GM12878 (cell line): ENCODE measurements at regions not wholly inside any gene's neighbourhood (a gene's known extent, or its start where the extent isn't known, plus 50 kb on each side); places are given as distances from the start of the nearest gene placed in this dataset.

Experiments used
- ATAC-seq: fragments of 200-7000 bp; cut with Tn5 transposase; 3 replicates; pipeline ENCODE4 v1.9.1; 2020; ENCODE audit warnings: mild to moderate bottlenecking, moderate library complexity
- BruUV-seq: library from RNA; stranded (reverse); fragments of 400-500 nt; replicated peaks from 2 replicates; lab custom pipeline; 2021; lab: Mats Ljungman, UMichigan
- CTCF ChIA-PET: fragments of 300-600 bp; sonication (Branson Sonifier 250); formaldehyde crosslinking; extraction: SDS; loops from one replicate; lab custom pipeline; 2021; ENCODE audit warnings: inconsistent platforms; lab: Yijun Ruan, JAX
- POLR2A ChIA-PET: fragments of 350-600 bp; formaldehyde crosslinking; extraction: SDS; loops from one replicate; lab custom pipeline; 2021; ENCODE audit warnings: inconsistent platforms; lab: Charles Lee
- RAD21 ChIA-PET: fragments of 300-600 bp; sonication (Branson Sonifier 250); formaldehyde crosslinking; loops from one replicate; lab custom pipeline; 2023; ENCODE audit warnings: antibody characterized with exemption; ENCODE audit not compliant: unreplicated experiment; lab: Charles Lee
- SMC1A ChIA-PET: fragments of 300-600 bp; sonication (Branson Sonifier 250); formaldehyde crosslinking; loops from one replicate; lab custom pipeline; 2023; ENCODE audit not compliant: unreplicated experiment, uncharacterized antibody; lab: Charles Lee
- DNase-seq: peaks from one replicate; pipeline ENCODE4 v3.0.0-alpha.2; 2011; ENCODE audit warnings: low read depth, low spot score
- FAIRE-seq: peaks from 3 replicates; lab custom pipeline; 2011; peaks lifted over from hg19 to GRCh38; lab: Jason Lieb, UNC
- H2AFZ ChIP-seq: 2 replicates; pipeline ENCODE4 v1.6.0; 2011; ENCODE audit warnings: low read depth, low read length, control low read depth; ENCODE audit not compliant: control insufficient read depth
- H3K27ac ChIP-seq: 2 replicates; pipeline ENCODE4 v1.5.1; 2011; ENCODE audit warnings: control low read depth; ENCODE audit not compliant: control insufficient read depth, insufficient read depth
- H3K27me3 ChIP-seq, 2 experiments: replicated peaks in 1 of 2; 2 replicates each; pipeline versions ENCODE4 v1.6.0 to v1.6.1; 2011; ENCODE audit warnings: low read length in 1 of 2; ENCODE audit not compliant: control insufficient read depth in 2 of 2, insufficient read depth in 2 of 2
- H3K36me3 ChIP-seq, 2 experiments: 2 replicates each; pipeline ENCODE4 v1.5.1; 2011; ENCODE audit warnings: low read length in 1 of 2; ENCODE audit not compliant: control insufficient read depth in 2 of 2, insufficient read depth in 2 of 2
- H3K4me1 ChIP-seq: 2 replicates; pipeline ENCODE4 v1.6.1; 2011; ENCODE audit warnings: mild to moderate bottlenecking, low read length, moderate library complexity, mixed read lengths; ENCODE audit not compliant: control insufficient read depth, insufficient read depth
- H3K4me2 ChIP-seq: 2 replicates; pipeline ENCODE4 v1.6.0; 2011; ENCODE audit warnings: control low read depth; ENCODE audit not compliant: control insufficient read depth, insufficient read depth
- H3K4me3 ChIP-seq: fragments of 200-600 bp; sonication (generic); 2 replicates; pipeline ENCODE4 v1.5.1; 2016
- H3K79me2 ChIP-seq: 2 replicates; pipeline ENCODE4 v1.6.0; 2011; ENCODE audit warnings: low read length; ENCODE audit not compliant: control insufficient read depth, insufficient read depth
- H3K9ac ChIP-seq: 2 replicates; pipeline ENCODE4 v1.8.0; 2011; ENCODE audit warnings: low read length, control low read depth, mixed read lengths; ENCODE audit not compliant: control insufficient read depth, insufficient read depth
- H3K9me3 ChIP-seq: replicated peaks from 3 replicates; pipeline ENCODE4 v1.5.1; 2011; ENCODE audit warnings: mild to moderate bottlenecking, low read length; ENCODE audit not compliant: control insufficient read depth, insufficient read depth
- H4K20me1 ChIP-seq: 2 replicates; pipeline ENCODE4 v1.6.0; 2011; ENCODE audit not compliant: control insufficient read depth, insufficient read depth
- BCL3 ChIP-seq: IDR thresholded peaks from 2 replicates; pipeline ENCODE4 v1.6.1; 2011; ENCODE audit warnings: borderline replicate concordance, low read depth, mild to moderate bottlenecking, moderate library complexity, low read length; ENCODE audit not compliant: insufficient read depth, poor library complexity, severe bottlenecking
- CTCF ChIP-seq, 3 experiments: IDR thresholded peaks in 2 of 3; conservative IDR thresholded peaks in 1 of 3; 2 replicates each; pipeline ENCODE4 v1.5.1; 2011; ENCODE audit warnings: low read depth in 3 of 3, low read length in 3 of 3, mild to moderate bottlenecking in 3 of 3, control low read depth in 2 of 3, moderate library complexity in 2 of 3, inconsistent platforms in 1 of 3, mixed read lengths in 1 of 3; ENCODE audit not compliant: control insufficient read depth in 2 of 3, insufficient read depth in 1 of 3; ENCODE audit errors: extremely low read depth in 1 of 3
- CUX1 ChIP-seq: IDR thresholded peaks from 2 replicates; pipeline ENCODE4 v1.6.1; 2012; ENCODE audit warnings: improper control_type of control experiment, low read depth, low read length; ENCODE audit not compliant: insufficient replicate concordance
- DPF2 ChIP-seq: fragments of 450-650 bp; IDR thresholded peaks from 2 replicates; pipeline ENCODE4 v1.6.1; 2017; ENCODE audit warnings: mild to moderate bottlenecking
- EZH2 ChIP-seq: IDR thresholded peaks from 2 replicates; pipeline ENCODE4 v1.6.1; 2012; ENCODE audit warnings: low read depth, mild to moderate bottlenecking, control low read depth, inconsistent platforms, low read length, borderline replicate concordance; ENCODE audit not compliant: control insufficient read depth
- FOXM1 ChIP-seq: IDR thresholded peaks from 2 replicates; pipeline ENCODE4 v1.6.1; 2012; ENCODE audit warnings: low read depth, mild to moderate bottlenecking, inconsistent platforms, low read length, moderate library complexity
- IKZF2 ChIP-seq, 2 experiments: fragments of 450-650 bp; IDR thresholded peaks; 2 replicates each; pipeline ENCODE4 v1.6.1; 2017; ENCODE audit warnings: mild to moderate bottlenecking in 2 of 2, moderate library complexity in 2 of 2
- LARP7 ChIP-seq: fragments of 450-650 bp; IDR thresholded peaks from 2 replicates; pipeline ENCODE4 v1.6.1; 2017; ENCODE audit warnings: mild to moderate bottlenecking
- NR2C1 ChIP-seq: fragments of 450-650 bp; IDR thresholded peaks from 2 replicates; pipeline ENCODE4 v1.6.1; 2017; ENCODE audit warnings: antibody characterized with exemption, mild to moderate bottlenecking, moderate library complexity
- NR2F1 ChIP-seq: fragments of 450-650 bp; conservative IDR thresholded peaks from 2 replicates; pipeline ENCODE4 v1.6.1; 2017; ENCODE audit warnings: mild to moderate bottlenecking
- POLR2A ChIP-seq: IDR thresholded peaks from 2 replicates; pipeline ENCODE4 v1.6.1; 2011; ENCODE audit warnings: low read depth, mild to moderate bottlenecking, low read length
- SMC3 ChIP-seq: IDR thresholded peaks from 2 replicates; pipeline ENCODE4 v1.6.1; 2011; ENCODE audit warnings: low read length, improper control_type of control experiment, borderline replicate concordance
- SPI1 ChIP-seq: IDR thresholded peaks from 2 replicates; pipeline ENCODE4 v1.6.1; 2011; ENCODE audit warnings: low read depth, mild to moderate bottlenecking, low read length, moderate library complexity, borderline replicate concordance; ENCODE audit not compliant: insufficient read depth
- SREBF1 ChIP-seq: IDR thresholded peaks from 2 replicates; pipeline ENCODE4 v1.6.1; 2012; ENCODE audit warnings: mild to moderate bottlenecking, low read length
- SREBF2 ChIP-seq: IDR thresholded peaks from 2 replicates; pipeline ENCODE4 v1.6.1; 2012; ENCODE audit warnings: mild to moderate bottlenecking, low read length
- ZNF274 ChIP-seq: IDR thresholded peaks from one replicate; pipeline ENCODE4 v1.8.0; 2011; ENCODE audit not compliant: insufficient read length, insufficient read depth
- ZSCAN29 ChIP-seq: fragments of 450-650 bp; IDR thresholded peaks from 2 replicates; pipeline ENCODE4 v1.6.1; 2017; ENCODE audit warnings: mild to moderate bottlenecking, moderate library complexity
- WGBS: methylation state at CpG from one replicate; pipeline ENCODE4 v1.1.6; 2016; ENCODE audit warnings: low lambda C conversion rate; ENCODE audit not compliant: insufficient replicate concordance, insufficient coverage; ENCODE audit errors: missing lambda C conversion rate; 5-methylcytosine and 5-hydroxymethylcytosine counted together
- in situ Hi-C: fragments of 300-500 bp; cut with MboI; formaldehyde crosslinking; loops from 9 replicates; pipeline ENCODE4 v1.14.3; 2018; ENCODE audit warnings: mixed read lengths
- intact Hi-C: fragments of 100-400 bp; cut with micrococcal nuclease; formaldehyde crosslinking; loops from one replicate; pipeline ENCODE4 v1.14.2; 2022; ENCODE audit not compliant: unreplicated experiment

GRCh38 chr6:167229586-167229985, 61.5 kb upstream of the UNC93A start:
- no peaks in the 10 kb centered on the region for H3K9me3 ChIP-seq
- H3K4me3 ChIP-seq, result no peak overlapping the region
- no peak overlapping the region for H2AFZ ChIP-seq
- intact Hi-C loops (loop anchor here (5.0 kb wide), 1 partner anchor 53 kb away; no protein-coding TSS in a partner anchor), in situ Hi-C loops (no loop called here)
- ChIA-PET RAD21 (no interaction called here), SMC1A (interaction anchor here (0.7 to 0.9 kb wide), 2 partner anchors 8 to 61 kb away, joined by 3 read pairs; no protein-coding TSS in a partner anchor), POLR2A (no interaction called here), CTCF (interaction anchor here (1.4 kb wide), 1 partner anchor 122 kb away, joined by 3 read pairs; no protein-coding TSS in a partner anchor)
- H3K27me3 ChIP-seq, result peaks cover 3 to 8% of the 10 kb centered on the region in 2 experiments
- FAIRE-seq (no peak), ATAC-seq (no peak), DNase-seq (no peak)
- no TSS peak for BruUV-seq
- H3K4me1 ChIP-seq, result no peaks in the 10 kb centered on the region
- H3K4me2 ChIP-seq, result no peak overlapping the region
- no peak overlapping the region for H3K27ac ChIP-seq
- H3K79me2 ChIP-seq, result no peaks in the 10 kb centered on the region
- no peak overlapping the region for H3K9ac ChIP-seq
- no peaks in the 10 kb centered on the region for H3K36me3 ChIP-seq
- no peaks in the 10 kb centered on the region for H4K20me1 ChIP-seq
- 2% methylated on average over 4 of the region's 4 CpGs for WGBS
- no peak for TF ChIP-seq SREBF2
- no peak for TF ChIP-seq SPI1
- no peak for TF ChIP-seq CTCF (IDR thresholded peaks at IDR 0.05 in 2 of 3, conservative IDR thresholded peaks at IDR 0.05 in 1 of 3; ENCODE audit: control insufficient read depth in 2 of 3, extremely low read depth in 1 of 3, insufficient read depth in 1 of 3, low read depth in 3 of 3, low read length in 3 of 3)
- TF ChIP-seq POLR2A, result no peak
- TF ChIP-seq SMC3, result no peak
- no peak for TF ChIP-seq SREBF1
- TF ChIP-seq EZH2, result no peak
- no peak for TF ChIP-seq CUX1
- no peak for TF ChIP-seq BCL3
- TF ChIP-seq NR2F1, result no peak
- no peak for TF ChIP-seq NR2C1
- no peak for TF ChIP-seq FOXM1
- TF ChIP-seq IKZF2 (IDR thresholded peaks at IDR 0.05), result no peak
- no peak for TF ChIP-seq DPF2
- TF ChIP-seq ZNF274, result no peak
- TF ChIP-seq LARP7, result no peak
- no peak for TF ChIP-seq ZSCAN29
